ENCODE measurements at regions not wholly inside any gene's neighbourhood (a gene's known extent, or its start where the extent isn't known, plus 50 kb on each side); places are given as distances from the start of the nearest gene placed in this dataset.
A peak's percentile ranks its signal among the peaks of the same experiment; 100 is the strongest.
"Not testable (repeated sequence)": the region's sequence is repeated elsewhere in the genome, so short reads cannot be mapped to it uniquely, and the experiment has no call there.

DNA sequence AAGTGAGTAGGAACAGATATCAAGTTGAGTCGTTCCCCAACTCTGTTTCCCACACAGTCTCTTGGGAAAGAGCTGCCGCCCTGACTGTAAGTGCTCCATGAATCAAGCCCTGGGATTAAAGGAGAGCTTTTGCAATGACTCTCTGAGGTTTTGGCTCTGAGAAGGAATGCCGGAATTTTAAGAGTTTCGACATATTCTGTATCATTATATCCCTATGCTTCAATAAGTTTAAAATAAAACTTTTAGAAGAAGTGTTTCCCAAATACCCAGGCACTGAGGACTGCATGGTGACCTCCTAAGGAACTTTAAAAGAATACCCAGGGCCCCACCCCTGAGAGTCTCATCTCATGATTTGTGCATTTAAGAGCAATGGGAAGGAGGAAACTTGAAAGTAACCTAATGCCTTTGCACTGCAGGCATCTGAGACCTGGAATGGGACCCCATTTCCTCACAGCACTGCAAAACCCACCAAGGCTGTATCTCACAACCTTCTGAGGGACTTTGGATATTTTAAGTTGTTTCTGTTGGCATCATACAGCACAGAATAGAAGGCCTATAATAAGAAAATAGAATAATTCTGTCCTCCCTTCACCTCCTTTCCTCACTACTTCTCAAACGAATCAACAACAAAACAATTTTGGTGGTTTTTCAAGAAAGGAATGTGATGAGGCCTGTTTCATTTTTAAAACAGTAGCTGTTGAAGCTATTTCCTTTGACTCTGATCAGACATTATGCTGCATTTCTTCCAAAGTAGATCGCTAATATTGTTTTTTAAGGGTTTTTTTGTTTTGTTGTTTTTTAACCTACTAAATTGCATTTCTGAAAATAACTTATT lies 121.2 kb downstream of the GASK1B start:
- no peak for DNase-seq

DNA sequence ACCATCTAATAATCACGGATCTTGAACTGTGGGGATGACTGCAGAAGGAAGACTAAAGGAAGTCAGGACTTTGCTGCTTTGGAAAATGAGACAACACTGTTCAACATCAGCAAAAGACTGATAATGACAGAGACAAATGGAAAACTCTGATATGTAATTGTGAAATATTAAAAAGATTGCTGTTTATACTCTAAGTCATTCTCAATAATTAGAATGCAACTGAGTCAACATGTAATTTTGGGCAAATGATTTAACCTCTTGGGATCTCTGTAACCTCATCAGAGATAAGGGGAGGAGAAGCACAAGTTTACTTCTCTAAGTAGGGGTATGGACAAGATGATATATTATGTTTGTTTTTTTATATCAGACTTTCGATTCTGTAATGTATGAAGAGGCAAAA lies 121.9 kb downstream of the GASK1B start:
- DNase-seq, result no peak

DNA sequence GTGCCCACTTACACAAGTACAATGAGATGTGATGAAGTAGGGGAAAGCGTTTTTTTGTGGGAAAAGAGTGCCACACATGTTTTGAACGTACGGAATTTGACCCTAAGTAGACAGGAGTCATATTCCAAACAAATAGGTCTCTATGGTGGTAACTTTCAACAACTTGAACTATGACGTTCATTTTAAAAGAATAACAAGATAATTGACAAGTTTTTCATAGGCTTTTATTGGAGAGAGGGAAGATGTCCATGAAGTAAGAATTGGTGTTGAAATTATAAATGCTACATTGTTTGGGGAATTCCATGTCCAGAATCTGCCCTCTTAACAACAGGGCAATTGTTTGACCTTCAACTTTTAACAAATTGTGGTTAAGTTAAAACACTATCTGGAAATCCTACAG lies 126.5 kb downstream of the GASK1B start:
- DNase-seq, result no peak

DNA sequence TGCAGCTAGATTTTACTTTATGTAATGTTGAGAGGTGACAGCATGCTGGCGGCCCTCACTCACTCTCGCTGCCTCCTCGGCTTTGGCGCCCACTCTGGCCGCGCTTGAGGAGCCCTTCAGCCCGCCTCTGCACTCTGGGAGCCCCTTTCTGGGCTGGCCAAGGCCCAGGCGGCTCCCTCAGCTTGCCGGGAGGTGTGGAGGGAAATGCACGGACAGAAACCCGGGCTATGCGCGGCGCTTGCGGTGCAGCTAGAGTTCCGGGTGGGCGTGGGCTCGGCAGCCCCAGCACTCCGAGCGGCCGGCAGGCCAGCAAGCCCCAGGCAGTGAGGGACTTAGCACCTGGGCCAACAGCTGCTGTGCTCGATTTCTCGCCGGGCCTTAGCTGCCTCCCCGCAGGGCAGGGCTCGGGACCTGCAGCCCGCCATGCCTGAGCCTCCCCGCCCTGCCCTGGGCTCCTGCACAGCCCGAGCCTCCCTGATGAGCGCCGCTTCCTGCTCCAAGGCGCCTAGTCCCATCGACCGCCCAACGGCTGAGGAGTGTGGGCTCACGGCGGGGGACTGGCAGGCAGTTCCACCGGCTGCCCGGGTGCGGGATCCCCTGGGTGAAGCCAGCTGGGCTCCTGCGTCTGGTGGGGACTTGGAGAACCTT lies 128.7 kb downstream of the GASK1B start:
- DNase-seq, result no peak

DNA sequence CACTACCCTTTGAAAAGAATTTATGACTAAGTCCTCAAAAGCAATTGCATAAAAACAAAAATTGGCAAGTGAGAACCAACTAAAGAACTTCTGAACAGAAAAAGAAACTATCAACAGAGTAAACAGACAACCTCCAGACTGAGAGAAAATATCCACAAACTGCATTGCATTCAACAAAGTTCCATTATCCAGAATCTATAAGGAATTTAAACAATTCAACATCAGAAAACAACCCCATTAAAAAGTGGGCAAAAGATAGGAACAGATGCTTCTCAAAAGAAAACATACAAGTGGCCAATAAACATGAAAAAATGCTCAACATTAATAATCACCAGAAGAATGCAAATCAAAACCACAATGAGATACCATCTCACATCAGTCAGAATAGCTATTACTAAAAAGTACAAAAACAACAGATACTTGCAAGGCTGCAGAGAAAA lies 130.2 kb downstream of the GASK1B start:
- DNase-seq, result no peak

DNA sequence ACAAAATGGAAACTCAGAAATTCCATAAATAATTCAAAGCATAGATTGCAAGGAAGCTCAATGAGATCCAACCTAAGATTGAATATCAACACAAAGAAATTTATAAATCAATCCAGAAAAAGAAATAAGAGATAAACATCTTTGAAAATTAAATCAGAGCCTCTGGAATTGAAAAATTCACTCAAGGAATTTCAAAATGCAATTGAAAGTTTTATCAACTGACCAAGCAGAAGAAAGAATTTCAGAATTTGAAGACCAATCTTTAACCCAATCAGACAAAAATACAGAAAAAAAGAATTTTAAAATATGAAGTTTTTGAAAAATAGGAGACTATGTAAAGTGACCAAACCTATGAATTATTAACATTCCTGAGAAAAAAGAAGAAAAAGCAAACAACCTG lies 134.1 kb downstream of the GASK1B start:
- DNase-seq, result no peak

DNA sequence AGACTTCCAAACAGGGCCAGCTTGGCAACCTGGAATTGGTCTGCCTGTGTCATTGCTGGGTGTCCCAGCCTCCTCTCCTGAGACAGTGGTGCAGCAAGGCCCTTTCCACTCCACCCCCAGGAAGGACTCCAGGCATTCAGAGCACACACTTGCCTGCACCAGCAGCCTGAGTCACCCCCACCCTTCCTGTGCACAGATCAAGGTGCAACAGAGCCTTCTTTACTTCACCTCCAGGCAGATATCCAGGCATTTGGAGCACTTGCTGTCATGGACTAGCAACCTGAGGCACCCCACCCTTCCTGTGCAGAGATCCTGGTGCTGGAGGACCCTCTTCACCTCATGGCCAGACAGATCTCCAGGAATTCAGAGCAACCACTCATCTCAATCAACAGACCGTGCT lies 135.8 kb downstream of the GASK1B start:
- DNase-seq, result no peak

DNA sequence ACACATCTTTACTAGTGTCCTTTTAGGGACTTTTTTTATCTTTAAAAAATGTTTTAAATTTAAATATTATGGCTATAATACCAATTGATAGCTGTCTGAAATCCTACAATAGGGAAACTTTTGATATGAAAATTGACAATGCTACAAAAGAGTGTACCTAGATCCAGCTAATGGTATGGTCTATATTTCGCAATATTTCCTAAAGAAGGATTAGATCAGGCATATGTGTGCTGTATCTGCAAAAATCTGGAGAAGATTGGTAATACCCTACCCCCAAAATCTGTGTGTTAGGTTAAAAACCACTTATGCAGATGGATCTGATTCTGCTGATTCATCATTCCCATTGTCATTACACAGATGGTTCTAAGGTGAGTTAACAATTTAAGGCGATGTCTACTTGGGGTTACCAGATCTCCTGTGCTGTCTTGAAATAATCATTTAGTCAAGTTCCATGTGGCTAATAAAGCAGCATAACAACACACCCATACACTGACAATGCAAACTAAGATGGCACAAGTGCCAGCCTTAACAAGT lies 137.1 kb downstream of the GASK1B start:
- DNase-seq, result no peak

DNA sequence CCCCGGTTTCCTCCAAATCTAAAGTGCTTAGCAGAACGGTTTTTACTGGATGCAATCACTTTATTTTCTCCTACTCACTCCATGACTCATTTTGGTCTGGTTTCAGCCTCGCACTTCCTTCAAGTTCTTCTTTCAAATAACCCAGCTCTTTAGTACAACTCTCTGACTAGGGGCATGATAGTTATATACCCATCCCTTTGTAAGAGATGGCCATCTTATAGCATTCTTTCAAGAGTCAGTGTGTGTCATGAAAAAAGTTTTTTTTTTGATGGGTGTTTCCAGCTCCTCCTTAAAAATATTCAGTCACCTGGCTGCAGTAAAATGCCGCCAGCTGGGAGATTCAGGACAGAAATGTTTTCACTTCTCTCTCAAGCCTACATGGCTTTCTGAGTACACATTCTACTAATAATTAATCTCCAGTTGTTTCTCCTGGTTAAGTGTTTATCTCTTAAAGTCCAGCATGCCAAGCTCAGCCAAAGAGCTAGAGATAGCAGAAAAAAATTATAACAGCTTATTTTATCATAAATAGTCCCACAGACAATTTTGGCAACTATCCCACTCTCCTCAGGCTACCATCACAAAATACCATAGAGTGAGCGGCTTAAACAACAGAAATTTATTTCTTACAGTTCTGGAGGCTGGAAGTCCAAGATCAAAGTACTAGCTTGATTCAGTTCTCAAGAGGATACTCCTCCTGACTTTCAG lies 139.3 kb downstream of the GASK1B start:
- peak; percentile 93 for DNase-seq

DNA sequence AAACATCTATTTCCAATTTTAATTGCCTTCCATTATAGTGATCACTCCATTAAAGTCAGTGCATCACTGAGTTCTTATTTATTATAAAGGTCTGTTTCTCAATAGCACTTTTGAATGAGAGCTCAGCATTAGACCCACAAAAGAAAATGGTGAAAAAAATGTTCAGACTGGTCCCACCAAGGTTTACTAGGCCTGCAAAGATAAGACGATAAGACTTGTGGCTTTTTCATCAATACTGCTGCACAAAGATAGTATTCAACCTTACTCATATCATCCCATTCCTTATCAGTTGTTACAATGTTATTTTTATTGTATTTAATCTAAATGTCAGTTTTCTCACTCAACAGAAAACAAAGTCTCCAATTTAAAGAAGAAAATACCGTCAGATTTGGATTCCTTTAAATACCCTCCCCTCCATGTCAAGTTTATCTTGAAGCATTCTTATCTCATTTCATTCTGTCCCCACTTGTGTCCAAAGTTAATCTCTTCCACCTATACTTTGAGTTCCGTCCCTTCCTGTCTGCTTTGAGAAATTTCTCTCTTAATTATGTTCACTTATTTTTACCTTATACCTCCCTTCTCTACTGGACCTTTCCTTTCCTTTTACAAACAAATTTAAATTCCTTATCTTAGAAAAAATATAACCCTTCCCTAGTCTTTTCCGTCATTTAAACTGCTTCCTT lies 140.0 kb downstream of the GASK1B start:
- DNase-seq, result peak; percentile 86

DNA sequence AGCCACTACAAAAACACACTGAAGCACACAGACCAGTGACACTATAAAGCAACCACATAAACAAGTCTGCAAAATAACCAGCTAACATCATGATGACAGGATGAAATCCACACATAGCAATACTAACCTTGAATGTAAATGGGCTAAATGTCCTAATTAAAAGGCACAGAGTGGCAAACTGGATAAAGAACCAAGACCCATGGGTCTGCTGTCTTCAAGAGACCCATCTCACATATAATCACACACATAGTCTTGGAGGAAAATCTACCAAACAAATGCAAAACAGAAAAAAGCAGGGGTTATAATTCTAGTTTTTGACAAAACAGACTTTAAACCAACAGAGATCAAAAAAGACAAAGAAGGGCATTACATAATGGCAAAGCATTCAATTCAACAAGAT lies 144.4 kb downstream of the GASK1B start:
- not testable (repeated sequence) for DNase-seq

DNA sequence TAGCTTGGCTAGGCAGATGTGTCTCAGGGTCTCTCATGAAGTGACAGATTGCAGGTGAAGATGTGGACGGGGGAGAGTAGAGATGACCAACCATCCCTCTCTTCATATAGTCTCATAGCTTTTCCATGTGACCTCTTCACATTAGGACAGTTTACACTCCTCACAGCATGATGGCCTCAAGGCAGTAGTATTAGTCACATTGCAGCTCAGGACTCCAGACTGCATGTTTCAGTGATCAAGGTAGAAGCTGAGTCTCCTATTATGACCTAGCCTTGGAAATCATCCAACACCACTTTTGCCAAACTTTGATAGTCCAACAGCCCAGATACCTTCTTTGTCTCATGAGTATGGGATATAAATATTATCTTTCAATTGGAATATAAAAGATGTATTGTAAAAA lies 147.7 kb downstream of the GASK1B start:
- DNase-seq, result peak; percentile 43

DNA sequence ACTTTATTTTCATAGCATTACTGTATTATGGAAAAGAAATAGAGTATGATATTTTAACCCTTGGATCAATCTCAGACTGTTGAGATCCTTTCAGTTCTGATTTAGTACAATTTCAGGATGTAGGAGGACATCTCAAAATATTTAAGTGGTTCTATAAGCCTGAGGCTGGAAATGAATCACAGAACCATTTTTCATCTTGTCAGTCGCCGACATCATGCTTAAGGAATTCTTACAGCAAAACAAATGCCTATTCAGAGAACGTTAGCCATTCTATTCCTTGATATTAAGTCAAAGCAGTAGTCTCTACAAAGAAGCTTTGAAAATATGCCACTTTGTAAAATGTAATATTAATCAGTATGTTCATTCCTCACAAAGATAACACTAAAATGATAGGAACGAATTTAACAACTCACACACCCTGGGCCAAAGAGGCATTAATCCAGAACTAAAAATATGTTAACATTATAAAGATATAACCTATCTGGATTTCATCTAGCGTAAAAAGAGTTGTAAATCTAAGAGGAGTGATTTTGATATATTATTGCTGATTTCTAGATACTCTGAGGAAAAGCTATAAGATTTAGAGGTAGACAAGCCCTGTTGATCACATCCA lies 152.0 kb downstream of the GASK1B start:
- DNase-seq, result no peak

DNA sequence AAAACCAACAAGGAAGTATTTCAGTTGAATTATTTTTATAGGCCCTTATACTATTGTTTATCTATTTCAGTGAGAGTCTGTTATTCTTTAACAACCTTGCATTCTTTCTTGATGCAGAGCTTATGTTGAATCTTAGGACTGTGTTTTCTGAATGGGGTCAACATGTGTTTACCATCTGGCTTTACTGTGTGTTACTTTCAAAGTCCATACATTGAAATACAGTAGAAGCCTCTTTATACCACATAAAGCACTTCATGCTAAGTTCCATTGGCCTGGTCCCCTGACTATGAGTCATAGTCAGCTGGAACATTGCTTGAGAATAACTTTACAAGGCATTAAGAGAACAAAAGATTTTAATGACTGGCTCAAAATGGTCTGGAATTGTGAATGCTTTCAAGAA lies 152.6 kb downstream of the GASK1B start:
- peak; percentile 17 for DNase-seq

DNA sequence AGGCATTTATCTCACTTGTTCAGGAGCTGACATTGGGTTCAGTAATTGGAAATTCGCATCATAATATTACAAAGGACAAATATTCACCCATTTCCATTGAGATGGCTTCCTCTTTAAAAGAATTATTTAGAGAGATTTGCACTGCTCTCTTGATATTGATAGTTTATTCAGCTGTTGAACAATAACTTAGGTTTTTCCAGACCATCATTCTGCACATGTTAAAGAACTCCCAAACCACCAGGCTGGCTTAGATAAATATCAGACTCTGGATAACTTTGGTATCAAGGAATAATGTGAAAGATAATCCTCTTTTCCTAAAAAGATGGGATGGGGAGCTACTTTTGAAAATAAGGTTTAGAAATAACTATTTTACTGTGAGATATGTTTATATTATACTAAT lies 154.0 kb downstream of the GASK1B start:
- DNase-seq, result no peak

DNA sequence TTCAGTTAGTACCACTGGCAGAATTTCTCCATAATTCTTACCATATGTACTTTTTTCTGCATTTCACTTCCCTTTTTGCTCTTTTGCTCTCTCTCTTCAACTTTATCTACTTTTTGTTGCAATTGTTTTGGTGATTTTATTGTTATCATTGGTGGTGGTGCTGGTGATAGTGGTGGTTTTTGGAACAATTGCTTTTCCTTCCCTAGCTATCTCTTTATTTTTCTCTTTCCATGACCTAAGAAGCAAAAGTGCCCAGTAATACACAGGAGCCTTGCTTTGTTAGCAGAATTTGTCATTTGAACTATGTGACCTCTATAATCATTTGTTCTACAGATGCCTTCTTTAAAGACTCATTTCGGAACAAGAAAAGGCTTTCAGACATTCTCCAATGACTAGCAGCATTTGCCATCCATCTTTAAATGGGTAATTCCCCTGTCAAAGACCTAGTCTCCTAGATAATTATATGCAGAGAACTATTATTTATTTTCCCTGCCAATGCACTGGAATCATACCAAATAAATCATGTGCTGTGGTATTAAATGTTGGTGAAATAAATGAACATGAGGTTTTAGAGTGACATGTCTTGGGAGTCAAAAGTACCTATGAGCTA lies 154.5 kb downstream of the GASK1B start:
- DNase-seq, result peak; percentile 62

DNA sequence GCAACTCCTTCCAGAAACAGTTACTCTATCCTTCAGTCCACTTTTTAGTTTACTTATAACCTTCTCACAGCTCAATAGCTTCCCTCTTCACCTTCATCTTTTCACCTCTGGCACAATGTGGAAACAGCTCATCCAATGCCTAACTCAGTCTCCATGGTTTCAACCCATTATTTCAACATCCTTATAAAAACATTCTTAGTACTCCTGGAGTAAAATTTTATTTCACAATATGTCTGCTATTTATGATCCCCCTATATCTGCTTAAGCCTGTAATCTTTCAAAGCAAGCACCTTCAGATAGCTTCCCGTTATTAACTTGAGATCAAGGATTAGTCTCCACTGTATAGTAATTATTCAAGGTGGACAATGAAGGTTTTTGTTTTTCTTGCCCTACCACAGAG lies 156.3 kb downstream of the GASK1B start:
- DNase-seq, result no peak

DNA sequence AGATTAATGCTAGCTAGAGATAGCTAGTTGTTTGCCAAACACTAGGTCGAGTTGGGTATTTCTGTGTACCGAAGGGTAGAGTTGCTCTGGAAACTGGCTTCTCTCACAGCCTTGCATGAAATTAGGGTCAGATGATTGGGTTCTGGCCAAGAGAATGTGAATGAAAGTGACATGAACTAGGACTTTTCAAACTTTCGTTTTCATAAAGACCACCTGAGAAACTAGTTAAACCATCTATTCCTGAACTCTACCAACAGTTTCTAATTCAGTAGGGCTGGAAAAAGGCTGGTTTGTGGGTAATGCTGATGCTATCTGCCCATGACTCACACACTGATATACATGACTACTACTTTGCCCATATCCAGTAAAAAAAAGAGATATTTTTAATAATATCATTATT lies 157.6 kb downstream of the GASK1B start:
- DNase-seq, result peak; percentile 70

DNA sequence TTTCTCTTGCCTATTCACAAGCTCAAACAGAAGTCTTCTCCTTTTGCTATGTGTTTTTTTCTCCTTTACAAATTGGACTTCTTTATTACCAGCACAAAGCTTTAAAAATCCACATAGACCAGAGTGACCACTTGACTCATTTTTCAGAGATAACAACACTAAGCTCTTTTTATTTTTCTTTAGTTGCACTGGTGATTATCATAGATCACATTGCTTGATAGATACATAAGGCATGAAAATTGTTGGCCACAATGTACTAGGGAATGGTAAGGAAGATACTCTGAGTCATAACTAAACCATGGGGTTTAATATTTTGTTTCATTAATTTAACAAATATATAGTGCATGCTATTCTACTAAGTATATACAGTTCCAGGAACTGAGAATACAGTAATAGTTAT lies 159.0 kb downstream of the GASK1B start:
- DNase-seq, result peak; percentile 19

DNA sequence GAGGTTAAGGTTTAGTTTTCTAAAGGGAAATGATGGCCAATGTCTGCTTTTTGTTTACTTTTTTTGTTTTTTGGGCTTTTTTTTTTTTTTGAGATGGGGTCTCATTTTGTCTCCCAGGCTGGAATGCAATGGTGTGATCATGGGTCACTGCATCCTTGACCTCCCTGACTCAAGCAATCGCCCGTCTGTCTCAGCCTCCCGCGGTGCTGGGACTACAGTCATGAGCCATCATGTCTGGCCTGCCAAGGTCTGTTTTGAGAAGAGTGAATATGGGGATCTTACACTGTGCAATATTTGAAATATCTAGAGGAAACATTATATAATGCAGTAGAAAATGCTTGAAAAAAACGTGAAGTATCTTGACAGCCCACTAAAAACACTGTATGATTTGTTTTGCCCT lies 162.5 kb downstream of the GASK1B start:
- DNase-seq, result no peak

DNA sequence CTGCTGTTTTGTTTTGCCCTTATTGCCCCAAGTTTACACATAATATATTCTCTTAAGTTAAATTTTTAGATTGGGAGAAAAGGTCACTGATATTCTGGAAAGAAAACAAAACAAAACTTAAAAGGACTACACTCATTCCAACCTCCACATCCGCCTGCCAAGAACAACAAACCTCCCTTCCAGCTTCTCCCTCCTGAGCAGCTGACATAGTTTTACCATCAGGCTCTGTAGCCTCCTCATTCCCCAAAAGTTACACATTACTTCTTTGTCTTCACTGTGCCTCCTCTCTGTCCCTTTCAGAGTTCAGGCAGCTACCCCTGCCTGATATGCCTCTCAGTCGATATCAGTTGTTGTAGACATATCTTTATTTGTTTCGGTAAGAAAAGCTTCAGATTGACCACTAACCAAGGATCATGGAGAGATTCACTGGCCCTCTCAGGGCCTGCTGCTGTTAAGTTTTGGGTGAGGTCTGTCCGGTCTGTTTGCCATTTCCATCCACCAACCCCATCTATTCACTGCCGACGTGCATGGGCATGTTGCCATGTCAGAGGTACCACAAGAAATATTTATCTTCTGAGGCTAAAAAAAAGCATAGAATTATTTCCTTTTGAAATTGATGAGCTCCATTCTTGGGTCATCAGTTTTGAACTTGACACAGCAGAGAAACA lies 164.1 kb downstream of the GASK1B start:
- DNase-seq, result no peak

DNA sequence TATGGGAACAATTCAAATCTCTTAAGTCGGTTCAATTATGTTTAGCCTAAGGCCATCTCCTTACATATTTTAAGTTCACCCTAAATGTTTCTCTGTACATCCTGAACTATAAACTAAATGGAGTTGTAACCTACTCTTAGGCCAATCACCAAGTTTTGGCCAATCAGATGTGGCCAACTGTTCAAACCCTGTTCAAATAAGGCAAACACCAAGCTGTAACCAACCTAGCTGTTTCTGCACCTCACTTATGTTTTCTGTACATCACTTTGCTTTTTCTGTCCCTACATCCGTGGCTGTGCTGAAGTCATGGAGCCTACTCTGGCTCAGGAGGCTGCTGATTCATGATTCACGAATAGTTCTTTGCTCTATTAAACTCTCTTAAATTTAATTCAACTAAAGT lies 165.3 kb downstream of the GASK1B start:
- no peak for DNase-seq
